Smooth muscle cell (in vitro differentiated cells): ENCODE measurements at regions not wholly inside any gene's neighbourhood (a gene's known extent, or its start where the extent isn't known, plus 50 kb on each side); places are given as distances from the start of the nearest gene placed in this dataset.

ENCODE experiments used
- DNase-seq: peaks from one replicate; lab custom pipeline; 2025; ENCODE audit not compliant: unreplicated experiment; lab: John Stamatoyannopoulos, UW
- H2AFZ ChIP-seq: fragments of 200-600 bp; sonication (generic); 2 replicates; pipeline ENCODE4 v1.6.0; 2016; ENCODE audit warnings: antibody characterized with exemption, low read depth, mild to moderate bottlenecking
- H3F3A ChIP-seq: fragments of 200-600 bp; sonication (generic); 2 replicates; pipeline ENCODE4 v1.6.0; 2017; ENCODE audit warnings: antibody characterized with exemption, low read depth
- H3K27ac ChIP-seq: fragments of 200-600 bp; sonication (generic); 2 replicates; pipeline ENCODE4 v1.5.1; 2016; ENCODE audit warnings: low read depth, mild to moderate bottlenecking
- H3K27me3 ChIP-seq: fragments of 200-600 bp; sonication (generic); 2 replicates; pipeline ENCODE4 v1.6.1; 2016; ENCODE audit warnings: low read depth, mild to moderate bottlenecking
- H3K36me3 ChIP-seq: fragments of 200-600 bp; sonication (generic); 2 replicates; pipeline ENCODE4 v1.5.1; 2016; ENCODE audit warnings: low read depth
- H3K4me1 ChIP-seq: fragments of 200-600 bp; sonication (generic); 2 replicates; pipeline ENCODE4 v1.5.1; 2016; ENCODE audit warnings: low read depth
- H3K4me2 ChIP-seq: fragments of 200-600 bp; sonication (generic); 2 replicates; pipeline ENCODE4 v1.6.0; 2016; ENCODE audit warnings: mild to moderate bottlenecking
- H3K4me3 ChIP-seq: fragments of 200-600 bp; sonication (generic); 2 replicates; pipeline ENCODE4 v1.5.1; 2016; ENCODE audit warnings: mild to moderate bottlenecking
- H3K79me2 ChIP-seq: fragments of 200-600 bp; sonication (generic); 2 replicates; pipeline ENCODE4 v1.6.0; 2016; ENCODE audit warnings: low read depth, mild to moderate bottlenecking
- H3K9ac ChIP-seq: fragments of 200-600 bp; sonication (generic); 2 replicates; pipeline ENCODE4 v1.6.0; 2016; ENCODE audit warnings: low read depth
- H3K9me3 ChIP-seq: fragments of 200-600 bp; sonication (generic); replicated peaks from 2 replicates; pipeline ENCODE4 v1.5.1; 2016; ENCODE audit warnings: low read depth
- H4K20me1 ChIP-seq: fragments of 200-600 bp; sonication (generic); 2 replicates; pipeline ENCODE4 v1.6.0; 2016; ENCODE audit warnings: low read depth
- CTCF ChIP-seq: fragments of 200-600 bp; sonication (generic); IDR thresholded peaks from 2 replicates; pipeline ENCODE4 v1.5.1; 2017; ENCODE audit warnings: borderline replicate concordance, mild to moderate bottlenecking, antibody characterized with exemption; ENCODE audit not compliant: insufficient read depth, poor library complexity, severe bottlenecking
- WGBS: methylation state at CpG from one replicate; pipeline ENCODE4 v1.1.7; 2016; ENCODE audit warnings: low lambda C conversion rate; 5-methylcytosine and 5-hydroxymethylcytosine counted together

- Histone ChIP-seq H3K27ac (no peak overlapping the region), H3K79me2 (no peaks in the 10 kb centered on the region), H2AFZ (no peak overlapping the region), H3K9me3 (no peaks in the 10 kb centered on the region), H3K4me2 (no peak overlapping the region), H4K20me1 (no peaks in the 10 kb centered on the region), H3F3A (no peaks in the 10 kb centered on the region), H3K9ac (no peak overlapping the region), H3K4me1 (no peaks in the 10 kb centered on the region), H3K27me3 (no peaks in the 10 kb centered on the region), H3K36me3 (no peaks in the 10 kb centered on the region), H3K4me3 (no peak overlapping the region)
- no peak for TF ChIP-seq CTCF
- no peak for DNase-seq
- WGBS: 71% methylated on average over 1 of the region's 1 CpG
Measured at GRCh38 chr16:61083711-61084110, 952.5 kb downstream of the CDH8 start.

DNA sequence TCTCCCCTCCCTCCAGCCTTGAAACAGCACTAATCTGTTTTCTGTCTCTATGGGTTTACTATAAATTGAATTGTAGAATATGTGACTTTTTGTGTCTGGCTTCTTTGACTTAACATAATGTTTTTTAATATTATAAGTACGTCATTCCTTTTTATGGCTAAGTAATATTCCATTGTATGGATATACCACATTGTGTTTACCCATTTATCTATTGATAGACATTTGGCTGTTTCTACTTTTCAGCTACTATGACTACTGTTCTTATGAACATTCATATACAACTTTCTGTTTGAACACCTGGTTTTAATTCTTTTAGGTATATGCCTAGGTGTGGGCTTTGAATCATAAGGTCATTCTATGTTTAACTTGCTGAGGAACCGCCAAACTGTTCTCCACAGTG is 961.9 kb downstream of the CDH8 start:
- Histone ChIP-seq H3K4me1 (no peaks in the 10 kb centered on the region), H4K20me1 (no peaks in the 10 kb centered on the region), H3K9me3 (no peaks in the 10 kb centered on the region), H3K9ac (no peak overlapping the region), H3K27me3 (no peaks in the 10 kb centered on the region), H2AFZ (no peak overlapping the region), H3K27ac (no peak overlapping the region), H3K4me3 (no peak overlapping the region), H3K36me3 (no peaks in the 10 kb centered on the region), H3K4me2 (no peak overlapping the region), H3F3A (no peaks in the 10 kb centered on the region), H3K79me2 (no peaks in the 10 kb centered on the region)
- no peak for TF ChIP-seq CTCF
- 77% methylated on average over 2 of the region's 2 CpGs for WGBS
- no peak for DNase-seq

DNA sequence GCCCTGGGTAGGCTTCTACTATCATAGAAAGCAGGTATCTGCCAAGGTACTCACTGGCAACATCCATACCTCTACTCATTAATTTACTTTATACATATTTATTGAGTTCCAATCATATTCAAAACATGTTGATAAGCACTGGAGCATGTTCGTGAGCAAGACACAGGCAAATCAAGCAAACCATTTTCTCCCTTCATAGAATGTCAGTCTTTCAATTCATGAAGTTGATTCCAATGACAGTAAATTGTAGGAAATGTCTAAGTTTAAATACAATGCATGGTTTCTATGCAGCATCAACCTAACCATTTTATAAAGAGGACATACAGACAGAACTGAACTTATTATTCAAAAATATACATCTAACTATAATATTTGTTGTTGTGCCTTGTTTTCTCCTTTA is 978.6 kb downstream of the CDH8 start:
- no peak for DNase-seq
- Histone ChIP-seq H3F3A (no peaks in the 10 kb centered on the region), H3K27ac (no peak overlapping the region), H3K36me3 (no peaks in the 10 kb centered on the region), H2AFZ (no peak overlapping the region), H3K9me3 (no peaks in the 10 kb centered on the region), H3K4me3 (no peak overlapping the region), H4K20me1 (no peaks in the 10 kb centered on the region), H3K9ac (no peak overlapping the region), H3K79me2 (no peaks in the 10 kb centered on the region), H3K27me3 (peaks cover 4% of the 10 kb centered on the region), H3K4me1 (no peaks in the 10 kb centered on the region), H3K4me2 (no peak overlapping the region)
- no peak for TF ChIP-seq CTCF
- WGBS: 76% methylated on average over 1 of the region's 1 CpG

GRCh38 chr16:61050547-61050946 is 985.7 kb downstream of the CDH8 start:
- Histone ChIP-seq H4K20me1 (no peaks in the 10 kb centered on the region), H3K9me3 (no peaks in the 10 kb centered on the region), H3K27ac (no peak overlapping the region), H3K4me2 (no peak overlapping the region), H3K36me3 (no peaks in the 10 kb centered on the region), H3K4me3 (no peak overlapping the region), H3K4me1 (no peaks in the 10 kb centered on the region), H3K27me3 (no peaks in the 10 kb centered on the region), H3K9ac (no peak overlapping the region), H2AFZ (no peak overlapping the region), H3K79me2 (no peaks in the 10 kb centered on the region), H3F3A (no peaks in the 10 kb centered on the region)
- no peak for TF ChIP-seq CTCF
- 81% methylated on average over 11 of the region's 11 CpGs for WGBS
- DNase-seq: no peak
